ENCODE measurements at regions not wholly inside any gene's neighbourhood (a gene's known extent, or its start where the extent isn't known, plus 50 kb on each side); places are given as distances from the start of the nearest gene placed in this dataset.

DNA sequence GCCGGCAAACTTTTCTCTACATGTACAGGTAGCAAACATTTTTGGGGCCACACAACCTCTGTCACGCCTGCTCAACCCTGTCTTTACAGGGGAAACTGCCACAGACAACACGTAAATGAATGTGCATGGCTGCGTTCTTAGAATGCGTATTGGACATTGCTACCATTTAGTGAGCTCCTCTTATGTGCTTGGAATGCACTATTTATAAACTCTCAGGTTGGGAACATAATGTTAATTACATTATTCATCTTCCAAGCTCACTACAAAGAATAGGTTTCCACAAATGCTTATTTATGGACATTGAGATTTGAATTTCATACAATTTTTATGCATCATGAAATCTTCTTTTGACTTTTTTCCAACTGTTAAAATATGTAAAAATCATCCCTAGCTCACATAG lies 92.0 kb upstream of the RPS6KA2 start (continued):
- TF ChIP-seq, protein P1, sequence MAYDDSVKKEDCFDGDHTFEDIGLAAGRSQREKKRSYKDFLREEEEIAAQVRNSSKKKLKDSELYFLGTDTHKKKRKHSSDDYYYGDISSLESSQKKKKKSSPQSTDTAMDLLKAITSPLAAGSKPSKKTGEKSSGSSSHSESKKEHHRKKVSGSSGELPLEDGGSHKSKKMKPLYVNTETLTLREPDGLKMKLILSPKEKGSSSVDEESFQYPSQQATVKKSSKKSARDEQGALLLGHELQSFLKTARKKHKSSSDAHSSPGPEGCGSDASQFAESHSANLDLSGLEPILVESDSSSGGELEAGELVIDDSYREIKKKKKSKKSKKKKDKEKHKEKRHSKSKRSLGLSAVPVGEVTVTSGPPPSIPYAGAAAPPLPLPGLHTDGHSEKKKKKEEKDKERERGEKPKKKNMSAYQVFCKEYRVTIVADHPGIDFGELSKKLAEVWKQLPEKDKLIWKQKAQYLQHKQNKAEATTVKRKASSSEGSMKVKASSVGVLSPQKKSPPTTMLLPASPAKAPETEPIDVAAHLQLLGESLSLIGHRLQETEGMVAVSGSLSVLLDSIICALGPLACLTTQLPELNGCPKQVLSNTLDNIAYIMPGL (CRISPR knock-in tag; IDR thresholded peaks at IDR 0.05; ENCODE audit: borderline replicate concordance): no peak

- TF ChIP-seq ZSCAN20 (CRISPR knock-in tag; IDR thresholded peaks at IDR 0.05) (no peak), CHD2 (IDR thresholded peaks at IDR 0.05; ENCODE audit: low read length, partially characterized antibody) (no peak), ELK1 (IDR thresholded peaks at IDR 0.05; ENCODE audit: low read depth, low read length) (no peak), EHF (CRISPR knock-in tag; IDR thresholded peaks at IDR 0.05) (no peak), SMC3 (IDR thresholded peaks at IDR 0.05) (no peak), FOXS1 (CRISPR knock-in tag; IDR thresholded peaks at IDR 0.05) (no peak), EHMT2 (IDR thresholded peaks at IDR 0.05; ENCODE audit: low read depth) (no peak), RFX5 (IDR thresholded peaks at IDR 0.05) (no peak), E2F6 (IDR thresholded peaks at IDR 0.05; ENCODE audit: borderline replicate concordance, low read depth) (no peak), KDM5A (IDR thresholded peaks at IDR 0.05) (no peak), FOSB (CRISPR knock-in tag; IDR thresholded peaks at IDR 0.05) (no peak), GATA3 (IDR thresholded peaks at IDR 0.05; ENCODE audit: borderline replicate concordance) (no peak), NFE2L2 (conservative IDR thresholded peaks at IDR 0.05; ENCODE audit: low read length) (no peak), SREBF2 (IDR thresholded peaks at IDR 0.05) (no peak), RAD21 (conservative IDR thresholded peaks at IDR 0.05 in 1 of 2, IDR thresholded peaks at IDR 0.05 in 1 of 2) (no peak), MAFK (IDR thresholded peaks at IDR 0.05; ENCODE audit: partially characterized antibody) (no peak), NPAS2 (CRISPR knock-in tag; IDR thresholded peaks at IDR 0.05; ENCODE audit: borderline replicate concordance) (no peak), MAZ (IDR thresholded peaks at IDR 0.05; ENCODE audit: borderline replicate concordance, low read depth, low read length) (no peak)
- TF ChIP-seq, protein P1 (CRISPR knock-in tag; IDR thresholded peaks at IDR 0.05; ENCODE audit: borderline replicate concordance): no peak
- TF ChIP-seq, protein P2, sequence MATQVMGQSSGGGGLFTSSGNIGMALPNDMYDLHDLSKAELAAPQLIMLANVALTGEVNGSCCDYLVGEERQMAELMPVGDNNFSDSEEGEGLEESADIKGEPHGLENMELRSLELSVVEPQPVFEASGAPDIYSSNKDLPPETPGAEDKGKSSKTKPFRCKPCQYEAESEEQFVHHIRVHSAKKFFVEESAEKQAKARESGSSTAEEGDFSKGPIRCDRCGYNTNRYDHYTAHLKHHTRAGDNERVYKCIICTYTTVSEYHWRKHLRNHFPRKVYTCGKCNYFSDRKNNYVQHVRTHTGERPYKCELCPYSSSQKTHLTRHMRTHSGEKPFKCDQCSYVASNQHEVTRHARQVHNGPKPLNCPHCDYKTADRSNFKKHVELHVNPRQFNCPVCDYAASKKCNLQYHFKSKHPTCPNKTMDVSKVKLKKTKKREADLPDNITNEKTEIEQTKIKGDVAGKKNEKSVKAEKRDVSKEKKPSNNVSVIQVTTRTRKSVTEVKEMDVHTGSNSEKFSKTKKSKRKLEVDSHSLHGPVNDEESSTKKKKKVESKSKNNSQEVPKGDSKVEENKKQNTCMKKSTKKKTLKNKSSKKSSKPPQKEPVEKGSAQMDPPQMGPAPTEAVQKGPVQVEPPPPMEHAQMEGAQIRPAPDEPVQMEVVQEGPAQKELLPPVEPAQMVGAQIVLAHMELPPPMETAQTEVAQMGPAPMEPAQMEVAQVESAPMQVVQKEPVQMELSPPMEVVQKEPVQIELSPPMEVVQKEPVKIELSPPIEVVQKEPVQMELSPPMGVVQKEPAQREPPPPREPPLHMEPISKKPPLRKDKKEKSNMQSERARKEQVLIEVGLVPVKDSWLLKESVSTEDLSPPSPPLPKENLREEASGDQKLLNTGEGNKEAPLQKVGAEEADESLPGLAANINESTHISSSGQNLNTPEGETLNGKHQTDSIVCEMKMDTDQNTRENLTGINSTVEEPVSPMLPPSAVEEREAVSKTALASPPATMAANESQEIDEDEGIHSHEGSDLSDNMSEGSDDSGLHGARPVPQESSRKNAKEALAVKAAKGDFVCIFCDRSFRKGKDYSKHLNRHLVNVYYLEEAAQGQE (IDR thresholded peaks at IDR 0.05): no peak
- no peak for ATAC-seq
- Histone ChIP-seq H3K9me3 (no peaks in the 10 kb centered on the region), H3K4me3 (no peak overlapping the region), H3K27ac (no peak overlapping the region), H3K4me2 (no peak overlapping the region), H3K4me1 (no peaks in the 10 kb centered on the region)
- 32% methylated on average over 8 of the region's 8 CpGs for WGBS (ENCODE audit: missing lambda C conversion rate)
- no peak for DNase-seq (ENCODE audit: low read depth in 1 of 2, low spot score in 1 of 2)
- ChIA-PET CTCF (no interaction called here), POLR2A (no interaction called here)
- FAIRE-seq: no peak
Measured at GRCh38 chr6:166718516-166718915, 91.5 kb upstream of the RPS6KA2 start.

Measured in A549 (cell line).